ENCODE measurements at regions not wholly inside any gene's neighbourhood (a gene's known extent, or its start where the extent isn't known, plus 50 kb on each side); places are given as distances from the start of the nearest gene placed in this dataset.
A peak's percentile ranks its signal among the peaks of the same experiment; 100 is the strongest.

DNA sequence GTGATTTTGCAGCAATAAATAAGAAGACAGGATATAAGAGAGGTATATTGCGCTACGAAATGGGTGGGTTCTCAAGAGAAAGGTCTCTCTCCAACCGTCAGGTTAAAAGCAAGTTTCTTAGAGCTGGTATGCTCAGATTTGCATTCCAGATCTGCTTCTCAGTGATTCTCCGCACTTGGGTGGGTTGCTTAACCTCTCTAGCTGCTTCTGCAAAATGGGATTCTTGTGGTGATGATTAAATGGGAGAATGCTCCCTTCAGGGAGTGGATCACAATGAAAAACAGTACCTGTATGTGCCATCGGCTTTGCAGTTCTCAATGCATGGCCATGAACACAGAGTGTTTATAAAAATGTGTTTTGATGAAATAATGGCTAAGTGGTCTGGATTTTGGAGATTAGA, 477.7 kb downstream of the TNS1 start:
- TF ChIP-seq, protein P1, sequence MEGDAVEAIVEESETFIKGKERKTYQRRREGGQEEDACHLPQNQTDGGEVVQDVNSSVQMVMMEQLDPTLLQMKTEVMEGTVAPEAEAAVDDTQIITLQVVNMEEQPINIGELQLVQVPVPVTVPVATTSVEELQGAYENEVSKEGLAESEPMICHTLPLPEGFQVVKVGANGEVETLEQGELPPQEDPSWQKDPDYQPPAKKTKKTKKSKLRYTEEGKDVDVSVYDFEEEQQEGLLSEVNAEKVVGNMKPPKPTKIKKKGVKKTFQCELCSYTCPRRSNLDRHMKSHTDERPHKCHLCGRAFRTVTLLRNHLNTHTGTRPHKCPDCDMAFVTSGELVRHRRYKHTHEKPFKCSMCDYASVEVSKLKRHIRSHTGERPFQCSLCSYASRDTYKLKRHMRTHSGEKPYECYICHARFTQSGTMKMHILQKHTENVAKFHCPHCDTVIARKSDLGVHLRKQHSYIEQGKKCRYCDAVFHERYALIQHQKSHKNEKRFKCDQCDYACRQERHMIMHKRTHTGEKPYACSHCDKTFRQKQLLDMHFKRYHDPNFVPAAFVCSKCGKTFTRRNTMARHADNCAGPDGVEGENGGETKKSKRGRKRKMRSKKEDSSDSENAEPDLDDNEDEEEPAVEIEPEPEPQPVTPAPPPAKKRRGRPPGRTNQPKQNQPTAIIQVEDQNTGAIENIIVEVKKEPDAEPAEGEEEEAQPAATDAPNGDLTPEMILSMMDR (IDR thresholded peaks at IDR 0.05) = no peak
- peaks cover 10% of the 10 kb centered on the region for H3K27me3 Mint-ChIP-seq (ENCODE audit: insufficient read depth)
- H3K36me3 Mint-ChIP-seq (ENCODE audit: low read depth) = no peaks in the 10 kb centered on the region
- H3K4me1 Mint-ChIP-seq (ENCODE audit: low read depth) = peaks cover 40% of the 10 kb centered on the region
- no peaks in the 10 kb centered on the region for H3K9me3 Mint-ChIP-seq
- no peak overlapping the region for H3K27ac Mint-ChIP-seq
- DNase-seq = no peak
- H3K4me3 Mint-ChIP-seq = no peak overlapping the region

DNA sequence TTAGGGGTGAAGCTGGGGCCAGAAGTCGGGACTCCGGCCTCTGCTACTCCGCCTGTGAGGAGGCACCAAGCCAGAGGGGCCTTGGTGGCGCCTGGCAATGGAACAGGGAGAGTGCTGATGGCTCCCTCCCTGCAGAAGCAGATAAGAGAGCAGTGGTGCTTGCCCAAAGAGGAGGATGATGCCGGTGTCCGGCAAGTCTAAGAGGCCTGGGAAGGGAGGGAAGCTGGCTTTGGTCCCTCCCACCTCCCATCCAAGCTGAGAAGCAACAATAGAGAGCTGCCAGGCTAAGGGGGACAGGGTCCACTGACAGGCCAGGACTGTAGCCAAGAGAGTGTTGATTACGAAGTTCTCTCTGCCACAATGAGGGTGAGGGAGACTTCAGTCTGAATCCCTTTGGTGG, 479.5 kb downstream of the TNS1 start:
- no peaks in the 10 kb centered on the region for H3K9me3 Mint-ChIP-seq
- H3K4me1 Mint-ChIP-seq (ENCODE audit: low read depth) = peaks cover 34% of the 10 kb centered on the region
- H3K27me3 Mint-ChIP-seq (ENCODE audit: insufficient read depth) = peaks cover 10% of the 10 kb centered on the region; the same call in 1 of the 2 replicates
- TF ChIP-seq, protein P1 (IDR thresholded peaks at IDR 0.05) = no peak
- H3K36me3 Mint-ChIP-seq (ENCODE audit: low read depth) = no peaks in the 10 kb centered on the region
- no peak for DNase-seq
- H3K27ac Mint-ChIP-seq = no peak overlapping the region
- H3K4me3 Mint-ChIP-seq = no peak overlapping the region

DNA sequence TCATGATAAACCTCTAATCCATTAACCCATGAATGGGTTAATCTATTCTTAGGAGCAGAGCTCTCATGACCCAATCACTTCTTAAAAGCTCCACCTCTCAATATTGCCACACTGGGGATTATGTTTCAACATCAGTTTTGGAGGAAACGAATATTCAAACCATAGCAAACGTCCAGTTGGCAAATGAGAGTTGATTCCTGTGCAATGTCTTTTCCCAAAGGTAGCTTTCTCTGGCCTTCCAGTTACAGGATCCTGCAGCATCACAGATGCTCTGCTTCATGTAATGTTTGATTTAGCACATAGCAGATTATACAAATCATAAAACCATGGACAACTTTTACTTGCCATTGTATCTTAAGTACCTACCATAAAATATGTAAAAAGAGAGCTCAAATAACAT, 481.0 kb downstream of the TNS1 start:
- H3K27ac Mint-ChIP-seq = no peak overlapping the region
- TF ChIP-seq, protein P1 (IDR thresholded peaks at IDR 0.05) = no peak
- peaks cover 10% of the 10 kb centered on the region; the same call in 1 of the 2 replicates for H3K27me3 Mint-ChIP-seq (ENCODE audit: insufficient read depth)
- no peaks in the 10 kb centered on the region for H3K9me3 Mint-ChIP-seq
- H3K4me3 Mint-ChIP-seq = no peak overlapping the region
- H3K4me1 Mint-ChIP-seq (ENCODE audit: low read depth) = peaks cover 28% of the 10 kb centered on the region
- H3K36me3 Mint-ChIP-seq (ENCODE audit: low read depth) = no peaks in the 10 kb centered on the region
- DNase-seq = no peak

DNA sequence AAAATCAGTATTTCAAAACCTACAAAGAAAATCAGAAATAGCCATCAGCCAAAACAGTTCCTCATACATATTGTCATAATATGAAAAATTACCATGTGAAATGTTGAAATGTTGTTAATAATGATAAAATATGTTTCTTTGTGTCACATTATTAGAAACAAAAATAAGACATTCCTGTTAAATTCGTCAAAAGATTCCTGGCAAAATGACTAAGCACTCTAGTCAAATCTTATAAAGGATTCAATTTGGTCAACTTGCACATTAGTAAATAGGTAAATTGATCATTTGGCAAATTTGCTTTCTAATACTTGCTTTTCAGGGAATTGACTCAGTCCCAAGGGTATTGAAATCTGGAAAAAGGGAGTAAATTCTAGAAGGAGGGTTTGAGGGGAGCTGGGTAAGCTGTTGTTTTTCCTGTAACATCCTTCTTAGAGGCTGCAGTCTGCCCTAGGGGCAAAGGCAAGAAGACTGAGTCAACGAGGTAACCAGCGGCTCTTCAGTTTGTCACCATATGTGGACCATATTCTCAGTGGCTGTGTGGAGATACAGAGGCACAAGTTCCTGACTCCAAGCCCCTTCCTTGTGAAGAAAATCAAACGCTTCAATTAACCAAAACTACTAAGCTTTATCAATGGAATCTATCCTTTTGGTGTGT, 482.3 kb downstream of the TNS1 start:
- Mint-ChIP-seq H3K4me3 (peak overlapping the region; percentile 58), H3K27ac (peak overlapping the region; percentile 59), H3K36me3 (ENCODE audit: low read depth) (no peaks in the 10 kb centered on the region), H3K4me1 (ENCODE audit: low read depth) (peaks cover 27% of the 10 kb centered on the region), H3K9me3 (no peaks in the 10 kb centered on the region), H3K27me3 (ENCODE audit: insufficient read depth) (peaks cover 3% of the 10 kb centered on the region; the same call in 1 of the 2 replicates)
- DNase-seq = peak; percentile 54
- TF ChIP-seq, protein P1 (IDR thresholded peaks at IDR 0.05) = no peak

DNA sequence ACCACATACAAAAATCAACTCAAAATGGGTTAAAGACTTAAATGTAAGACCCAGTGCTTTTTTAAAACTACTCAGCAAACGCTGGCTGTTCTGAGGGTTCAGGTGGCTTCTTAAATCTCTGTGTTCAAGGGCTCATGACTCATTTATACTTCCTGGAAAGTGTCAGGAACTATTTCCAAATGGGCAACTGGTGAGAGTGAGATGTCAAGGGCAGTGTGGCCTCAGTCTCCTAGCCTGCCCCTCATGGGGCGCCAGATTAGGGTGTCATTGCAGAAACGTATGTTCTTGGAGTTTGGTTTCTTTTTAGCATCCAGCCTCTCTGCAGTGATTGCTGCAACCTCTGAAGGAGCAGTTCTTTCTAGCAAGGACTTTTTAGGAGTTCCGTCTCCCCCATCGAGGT, 485.4 kb downstream of the TNS1 start:
- H3K27me3 Mint-ChIP-seq (ENCODE audit: insufficient read depth) = no peaks in the 10 kb centered on the region
- H3K36me3 Mint-ChIP-seq (ENCODE audit: low read depth) = no peaks in the 10 kb centered on the region
- no peak overlapping the region for H3K4me3 Mint-ChIP-seq
- TF ChIP-seq, protein P1 (IDR thresholded peaks at IDR 0.05) = no peak
- no peak overlapping the region for H3K27ac Mint-ChIP-seq
- peaks cover 38% of the 10 kb centered on the region for H3K4me1 Mint-ChIP-seq (ENCODE audit: low read depth)
- DNase-seq = no peak
- H3K9me3 Mint-ChIP-seq = no peaks in the 10 kb centered on the region

Data from HFFc6 (cell line).